IPS DF 6.9 (cell line): ENCODE measurements at regions not wholly inside any gene's neighbourhood (a gene's known extent, or its start where the extent isn't known, plus 50 kb on each side); places are given as distances from the start of the nearest gene placed in this dataset.

ENCODE experiments used
- DNase-seq: peaks from one replicate; pipeline ENCODE4 v3.0.0-alpha.2; 2013; ENCODE audit warnings: low read depth, low spot score
- H3K27ac ChIP-seq: one replicate; pipeline ENCODE4 v1.5.1; 2013; ENCODE audit warnings: low read length, control low read depth
- H3K27me3 ChIP-seq: 2 replicates; pipeline ENCODE4 v1.6.1; 2013; ENCODE audit warnings: mild to moderate bottlenecking, low read length; ENCODE audit not compliant: control insufficient read depth, insufficient read depth
- H3K36me3 ChIP-seq: 2 replicates; pipeline ENCODE4 v1.6.1; 2013; ENCODE audit warnings: low read length; ENCODE audit not compliant: control insufficient read depth, insufficient read depth
- H3K4me1 ChIP-seq: 2 replicates; pipeline ENCODE4 v1.6.1; 2013; ENCODE audit warnings: low read length; ENCODE audit not compliant: control insufficient read depth, insufficient read depth
- H3K4me3 ChIP-seq: 2 replicates; pipeline ENCODE4 v1.5.1; 2013; ENCODE audit warnings: mild to moderate bottlenecking, low read length
- H3K9me3 ChIP-seq: 2 replicates; pipeline ENCODE4 v1.6.1; 2013; ENCODE audit warnings: low read length, inconsistent platforms; ENCODE audit not compliant: control insufficient read depth, insufficient read depth
- whole genome bisulfite sequencing: extraction: QIAGEN DNeasy Blood & Tissue Kit; methylation state at CpG from one replicate; pipeline ENCODE4 v1.1.7; 2013; ENCODE audit warnings: mixed read lengths, missing lambda C conversion rate; ENCODE audit not compliant: insufficient read length, insufficient coverage; 5-methylcytosine and 5-hydroxymethylcytosine counted together

DNA sequence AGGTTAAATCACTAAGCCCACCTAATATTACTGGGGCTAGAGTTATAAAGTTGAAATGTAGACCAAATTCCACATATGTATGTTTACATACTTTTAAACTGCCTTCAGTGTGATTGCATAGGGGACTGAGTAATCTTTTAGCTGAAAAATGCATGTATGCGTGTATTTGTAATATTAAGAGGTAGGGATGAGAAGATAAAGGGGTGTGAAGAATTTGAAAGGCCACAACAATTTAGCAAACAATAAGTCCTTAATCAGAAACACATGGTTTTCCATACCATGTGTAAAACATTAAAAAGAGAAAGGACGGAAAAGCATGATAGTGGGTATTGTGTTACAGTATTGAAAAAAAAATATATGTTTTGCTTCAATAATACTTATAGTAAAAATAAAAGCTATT is 919.9 kb upstream of the FLRT2 start:
- H3K27ac ChIP-seq = no peak overlapping the region
- H3K4me3 ChIP-seq = no peak overlapping the region
- WGBS = no CpG with 5 or more reads among the region's 2 CpGs
- H3K27me3 ChIP-seq = no peaks in the 10 kb centered on the region
- no peak for DNase-seq
- no peaks in the 10 kb centered on the region for H3K4me1 ChIP-seq
- no peaks in the 10 kb centered on the region for H3K9me3 ChIP-seq
- H3K36me3 ChIP-seq = no peaks in the 10 kb centered on the region

DNA sequence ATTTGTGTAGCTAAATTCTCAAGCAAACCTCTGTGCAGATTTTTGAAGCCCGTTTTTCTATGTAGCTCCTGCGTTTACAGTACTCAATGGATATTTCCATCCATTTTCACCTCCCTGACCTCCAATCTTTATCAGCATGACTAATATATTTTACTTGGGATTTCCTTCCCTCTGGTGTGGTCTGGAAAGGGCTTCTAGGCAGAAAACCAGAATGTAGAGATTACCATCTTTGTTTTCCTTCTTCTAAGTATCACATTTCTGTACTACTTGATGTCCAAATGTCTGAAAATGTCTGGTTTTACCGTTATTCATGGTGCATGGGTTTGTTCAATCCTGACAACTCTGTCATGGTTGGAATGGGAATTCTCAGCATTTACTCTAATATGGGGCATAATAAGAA is 907.6 kb upstream of the FLRT2 start:
- no peak for DNase-seq
- Histone ChIP-seq H3K9me3 (no peaks in the 10 kb centered on the region), H3K36me3 (no peaks in the 10 kb centered on the region), H3K27me3 (no peaks in the 10 kb centered on the region), H3K4me1 (no peaks in the 10 kb centered on the region), H3K4me3 (no peak overlapping the region), H3K27ac (no peak overlapping the region)
- WGBS = no CpG with 5 or more reads among the region's 3 CpGs

DNA sequence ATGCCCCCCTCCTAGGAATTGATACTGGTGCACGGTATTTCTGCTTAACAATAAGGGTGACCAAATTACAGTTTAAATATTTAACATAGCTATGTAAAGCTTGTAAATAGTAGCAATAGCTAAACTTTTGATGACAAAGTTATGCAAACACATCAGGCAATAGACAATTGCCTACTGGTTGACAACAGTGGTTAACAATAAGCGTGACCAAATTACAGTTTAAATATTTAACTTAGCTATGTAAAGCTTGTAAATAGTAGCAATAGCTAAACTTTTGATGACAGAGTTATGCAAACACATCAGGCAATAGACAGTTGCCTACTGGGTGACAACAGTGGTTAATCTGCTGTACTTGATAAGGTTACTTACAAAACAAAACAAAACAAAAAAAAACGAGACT is 886.5 kb upstream of the FLRT2 start:
- Histone ChIP-seq H3K27ac (no peak overlapping the region), H3K36me3 (no peaks in the 10 kb centered on the region), H3K9me3 (no peaks in the 10 kb centered on the region), H3K4me3 (no peak overlapping the region), H3K4me1 (no peaks in the 10 kb centered on the region; the same call in 1 of the 2 replicates), H3K27me3 (no peaks in the 10 kb centered on the region)
- DNase-seq = no peak
- no CpG with 5 or more reads among the region's 3 CpGs for WGBS

DNA sequence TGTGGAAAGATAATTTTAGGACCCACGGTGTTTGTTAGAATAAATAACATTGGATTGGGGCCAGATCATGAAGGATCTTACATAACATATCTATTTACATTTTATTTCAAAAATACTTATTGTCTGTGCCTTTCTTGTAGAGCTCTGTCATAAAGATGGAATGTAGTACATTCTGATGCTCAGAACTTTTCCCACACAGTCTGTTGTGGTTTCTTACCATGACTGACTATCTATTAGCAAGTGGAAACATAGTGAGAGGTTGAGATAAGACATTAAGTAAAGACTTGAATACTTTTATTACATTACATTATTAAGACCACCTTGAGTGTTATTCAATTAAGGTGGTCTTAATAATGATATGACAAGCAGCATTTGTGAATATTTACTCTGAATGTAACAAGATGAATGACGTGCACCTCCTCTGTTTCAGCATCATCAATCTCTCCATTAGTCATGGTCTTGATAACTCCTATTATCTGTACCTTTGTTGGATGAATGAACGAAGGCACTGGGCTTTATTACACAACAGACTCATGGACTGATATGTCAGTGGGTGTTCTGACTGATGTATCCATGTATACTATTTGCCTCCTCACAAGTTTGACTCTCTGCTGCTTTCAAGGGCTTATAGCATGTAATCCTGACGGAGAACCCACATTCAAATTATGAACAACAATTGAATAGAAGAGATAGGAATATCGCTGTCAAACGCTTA is 883.0 kb upstream of the FLRT2 start:
- DNase-seq = no peak
- no peaks in the 10 kb centered on the region for H3K9me3 ChIP-seq
- H3K36me3 ChIP-seq = no peaks in the 10 kb centered on the region
- no peak overlapping the region for H3K4me3 ChIP-seq
- no peak overlapping the region for H3K27ac ChIP-seq
- H3K4me1 ChIP-seq = no peaks in the 10 kb centered on the region; the same call in 1 of the 2 replicates
- WGBS = no CpG with 5 or more reads among the region's 6 CpGs
- no peaks in the 10 kb centered on the region for H3K27me3 ChIP-seq

DNA sequence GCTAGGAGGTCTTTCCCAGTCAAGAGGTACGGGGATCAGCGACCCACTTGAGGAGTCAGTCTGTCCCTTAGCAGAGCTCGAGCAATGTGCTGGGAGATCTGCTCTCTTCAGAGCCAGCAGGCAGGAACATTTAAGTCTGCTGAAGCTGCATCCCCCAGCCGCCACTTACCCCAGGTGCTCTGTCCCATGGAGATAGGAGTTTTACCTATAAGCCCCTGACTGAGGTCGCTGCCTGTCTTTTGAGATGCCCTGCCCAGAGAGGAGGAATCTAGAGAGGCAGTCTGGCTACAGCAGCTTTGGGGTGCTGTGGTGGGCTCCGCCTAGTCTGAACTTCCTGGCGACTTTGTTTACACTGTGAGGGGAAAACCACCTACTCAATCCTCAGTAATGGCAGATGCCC is 874.9 kb upstream of the FLRT2 start:
- Histone ChIP-seq H3K4me3 (no peak overlapping the region), H3K4me1 (no peaks in the 10 kb centered on the region), H3K27me3 (no peaks in the 10 kb centered on the region), H3K9me3 (no peaks in the 10 kb centered on the region), H3K27ac (no peak overlapping the region), H3K36me3 (no peaks in the 10 kb centered on the region)
- no CpG with 5 or more reads among the region's 7 CpGs for WGBS
- no peak for DNase-seq

DNA sequence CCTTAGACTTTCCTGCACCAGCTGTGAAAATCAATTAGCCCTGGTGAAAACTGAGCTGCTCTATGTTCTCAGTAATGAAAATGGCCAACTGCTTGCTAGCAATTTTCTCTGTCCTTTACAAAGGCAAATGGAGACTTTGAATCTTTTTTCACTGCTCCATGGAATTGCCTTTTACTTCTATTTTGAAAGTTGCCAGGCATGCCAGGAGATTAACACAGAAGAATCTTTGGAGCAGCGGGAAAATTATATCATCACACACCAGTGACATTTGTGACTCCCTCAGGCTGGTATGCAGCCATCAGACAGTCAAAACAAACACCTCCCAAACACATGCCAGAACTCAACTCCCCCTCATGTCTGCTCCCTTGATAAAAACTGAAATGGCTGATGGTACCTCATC is 872.0 kb upstream of the FLRT2 start:
- Histone ChIP-seq H3K27ac (no peak overlapping the region), H3K4me1 (no peaks in the 10 kb centered on the region), H3K9me3 (no peaks in the 10 kb centered on the region), H3K4me3 (no peak overlapping the region), H3K27me3 (no peaks in the 10 kb centered on the region), H3K36me3 (no peaks in the 10 kb centered on the region)
- WGBS = no CpG with 5 or more reads among the region's 1 CpG
- DNase-seq = no peak

DNA sequence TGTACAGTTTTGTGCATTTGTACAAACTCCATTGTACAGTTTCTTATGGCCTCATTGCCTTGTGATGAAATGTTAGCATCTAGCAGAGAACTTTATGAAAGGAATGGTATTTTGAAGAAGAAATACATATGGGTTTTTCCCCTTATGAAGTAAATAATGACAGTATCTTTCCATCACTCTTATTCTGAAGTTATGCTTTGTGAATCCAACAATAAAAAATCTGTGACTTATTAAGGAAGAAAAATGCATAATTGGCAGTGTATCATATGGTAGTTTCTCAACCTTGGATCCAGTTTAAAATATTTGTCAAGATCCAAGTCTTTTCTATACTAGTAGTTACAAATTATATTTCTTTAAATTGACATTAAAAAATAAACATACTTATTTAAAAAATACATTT is 859.1 kb upstream of the FLRT2 start:
- Histone ChIP-seq H3K4me3 (no peak overlapping the region), H3K9me3 (no peaks in the 10 kb centered on the region), H3K27me3 (no peaks in the 10 kb centered on the region), H3K27ac (no peak overlapping the region), H3K36me3 (no peaks in the 10 kb centered on the region), H3K4me1 (no peaks in the 10 kb centered on the region)
- DNase-seq = no peak

DNA sequence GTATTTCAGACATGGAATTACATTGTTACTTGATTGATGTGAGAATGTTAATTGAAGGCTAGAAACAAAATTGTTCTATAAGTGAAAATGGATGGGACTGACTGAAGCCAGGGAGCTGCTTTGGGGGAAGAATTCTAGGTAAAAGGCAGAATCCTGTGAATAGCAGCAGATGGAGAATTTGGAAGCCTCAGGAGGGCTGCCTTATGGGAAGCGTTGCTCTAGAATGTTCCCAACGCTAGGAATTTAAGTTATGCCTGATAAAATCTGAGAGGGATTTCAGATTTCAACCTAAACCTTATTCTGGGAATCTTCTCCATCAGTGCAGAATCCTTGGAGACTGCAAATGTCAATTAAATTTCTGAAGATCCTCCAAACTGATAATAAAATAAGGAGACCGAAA is 858.2 kb upstream of the FLRT2 start:
- Histone ChIP-seq H3K27me3 (no peaks in the 10 kb centered on the region), H3K36me3 (no peaks in the 10 kb centered on the region), H3K9me3 (no peaks in the 10 kb centered on the region), H3K4me1 (no peaks in the 10 kb centered on the region), H3K27ac (no peak overlapping the region), H3K4me3 (no peak overlapping the region)
- WGBS = no CpG with 5 or more reads among the region's 3 CpGs
- DNase-seq = no peak

DNA sequence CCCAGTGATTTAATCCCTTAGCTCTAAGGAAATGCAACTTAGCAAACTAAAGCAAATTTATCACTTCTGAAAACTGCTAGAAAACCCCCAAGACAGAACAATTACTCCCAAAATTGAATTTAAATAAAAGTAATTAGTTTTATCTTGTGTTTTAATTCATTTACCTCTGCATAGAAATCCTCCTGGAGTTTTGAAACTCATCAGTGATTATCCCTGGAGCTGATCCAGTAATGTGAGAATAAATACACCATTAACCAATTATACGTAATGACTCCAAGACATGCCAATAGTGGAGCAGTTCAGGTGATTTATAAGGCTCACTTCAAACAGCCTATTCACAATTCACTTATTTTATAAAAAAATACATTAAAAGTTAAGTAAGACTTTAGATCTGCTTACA is 855.3 kb upstream of the FLRT2 start:
- whole genome bisulfite sequencing = no CpG with 5 or more reads among the region's 1 CpG
- H3K27ac ChIP-seq = no peak overlapping the region
- no peaks in the 10 kb centered on the region for H3K27me3 ChIP-seq
- no peak overlapping the region for H3K4me3 ChIP-seq
- no peaks in the 10 kb centered on the region for H3K9me3 ChIP-seq
- DNase-seq = no peak
- no peaks in the 10 kb centered on the region for H3K36me3 ChIP-seq
- no peaks in the 10 kb centered on the region for H3K4me1 ChIP-seq

DNA sequence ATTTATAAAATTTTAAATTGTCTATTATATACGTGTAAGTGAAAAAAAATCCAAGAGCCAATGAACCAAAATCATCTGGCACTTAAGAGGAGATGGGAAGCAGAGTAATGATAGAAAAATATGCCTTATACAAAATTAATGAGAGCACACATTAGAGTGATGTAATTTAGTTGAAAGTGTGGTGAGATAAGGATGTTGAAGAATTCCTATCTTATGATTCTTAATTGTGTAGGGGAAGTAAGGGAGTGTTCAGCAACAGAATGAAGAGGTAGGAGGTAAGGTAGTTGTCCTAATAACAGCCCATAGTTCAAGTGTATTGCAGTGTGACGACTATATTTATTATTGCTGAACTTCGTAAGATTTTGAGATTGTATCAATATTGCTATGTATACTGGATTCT is 843.4 kb upstream of the FLRT2 start:
- H3K4me1 ChIP-seq = no peaks in the 10 kb centered on the region
- no peak for DNase-seq
- H3K27me3 ChIP-seq = no peaks in the 10 kb centered on the region
- H3K36me3 ChIP-seq = no peaks in the 10 kb centered on the region
- H3K27ac ChIP-seq = no peak overlapping the region
- H3K4me3 ChIP-seq = no peak overlapping the region
- no peaks in the 10 kb centered on the region for H3K9me3 ChIP-seq
- WGBS = no CpG with 5 or more reads among the region's 3 CpGs

DNA sequence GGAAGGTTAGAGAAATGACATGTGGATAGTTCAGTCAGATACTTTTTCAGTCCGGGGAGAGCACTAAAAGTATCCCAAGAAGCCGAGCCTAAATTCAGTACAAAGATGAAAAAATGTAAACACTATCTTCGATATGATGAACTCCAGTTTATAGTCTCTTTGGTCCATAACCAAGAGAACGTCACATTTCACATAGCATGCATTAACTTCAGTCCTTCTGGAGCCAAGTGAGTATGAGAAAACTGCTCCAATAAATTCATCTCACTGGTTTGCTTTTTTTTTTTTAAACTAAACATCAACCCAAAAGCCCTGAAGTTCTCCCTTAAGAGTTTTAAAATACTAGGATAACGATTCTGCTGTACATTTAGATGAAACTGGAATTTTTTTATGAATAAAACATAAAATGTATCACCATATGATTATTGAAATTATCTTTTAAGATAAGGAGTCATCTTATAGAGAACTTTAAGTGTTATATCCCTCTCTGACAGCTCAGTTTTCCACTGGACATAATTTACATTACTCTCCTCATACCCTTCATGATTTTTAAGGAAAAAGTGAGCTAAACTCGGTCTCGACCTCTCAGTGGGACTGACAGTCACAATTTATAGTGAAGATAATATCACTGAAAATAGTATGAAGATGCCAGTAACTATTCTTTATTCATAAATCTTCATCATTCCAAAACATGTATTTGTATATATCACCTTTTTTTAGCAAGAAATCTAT is 841.5 kb upstream of the FLRT2 start:
- WGBS = no CpG with 5 or more reads among the region's 7 CpGs
- H3K27me3 ChIP-seq = no peaks in the 10 kb centered on the region
- H3K9me3 ChIP-seq = no peaks in the 10 kb centered on the region
- H3K27ac ChIP-seq = no peak overlapping the region
- H3K36me3 ChIP-seq = no peaks in the 10 kb centered on the region
- no peak overlapping the region for H3K4me3 ChIP-seq
- no peak for DNase-seq
- H3K4me1 ChIP-seq = no peaks in the 10 kb centered on the region
